Jurkat, Clone E6-1 (cell line): ENCODE measurements at regions not wholly inside any gene's neighbourhood (a gene's known extent, or its start where the extent isn't known, plus 50 kb on each side); places are given as distances from the start of the nearest gene placed in this dataset.
A peak's percentile ranks its signal among the peaks of the same experiment; 100 is the strongest.

ENCODE experiments used
- DNase-seq: peaks from one replicate; pipeline ENCODE4 v3.0.0-alpha.2; 2011; ENCODE audit warnings: low read depth, low spot score
- H3K4me3 ChIP-seq: 2 replicates; pipeline ENCODE4 v1.5.1; 2011; ENCODE audit warnings: mild to moderate bottlenecking, low read length, control low read depth, moderate library complexity

- no peak overlapping the region for H3K4me3 ChIP-seq
- DNase-seq, result no peak
Observed at GRCh38 chr2:67046591-67046990, 350.5 kb upstream of the ETAA1 start.

- DNase-seq, result peak; percentile 7
- no peak overlapping the region for H3K4me3 ChIP-seq
Observed at GRCh38 chr2:67048314-67048713, 348.8 kb upstream of the ETAA1 start.

GRCh38 chr2:67050622-67051021 is 346.5 kb upstream of the ETAA1 start:
- H3K4me3 ChIP-seq, result no peak overlapping the region
- no peak for DNase-seq

GRCh38 chr2:67054728-67055127 is 342.4 kb upstream of the ETAA1 start:
- no peak for DNase-seq
- H3K4me3 ChIP-seq, result no peak overlapping the region

GRCh38 chr2:67055387-67056304 is 341.5 kb upstream of the ETAA1 start:
- no peak for DNase-seq
- H3K4me3 ChIP-seq, result no peak overlapping the region

- no peak overlapping the region for H3K4me3 ChIP-seq
- no peak for DNase-seq
Observed at GRCh38 chr2:67057123-67057522, 340.0 kb upstream of the ETAA1 start.

- H3K4me3 ChIP-seq, result no peak overlapping the region
- no peak for DNase-seq
Observed at GRCh38 chr2:67057901-67058703, 339.0 kb upstream of the ETAA1 start.

GRCh38 chr2:67065046-67065445 is 332.1 kb upstream of the ETAA1 start:
- H3K4me3 ChIP-seq, result no peak overlapping the region
- no peak for DNase-seq

- no peak overlapping the region for H3K4me3 ChIP-seq
- no peak for DNase-seq
Observed at GRCh38 chr2:67066782-67067181, 330.4 kb upstream of the ETAA1 start.

GRCh38 chr2:67067656-67068055 is 329.5 kb upstream of the ETAA1 start:
- DNase-seq, result no peak
- H3K4me3 ChIP-seq, result no peak overlapping the region

- no peak for DNase-seq
- H3K4me3 ChIP-seq, result no peak overlapping the region
Observed at GRCh38 chr2:67070826-67071225, 326.3 kb upstream of the ETAA1 start.

GRCh38 chr2:67075056-67075455 is 322.1 kb upstream of the ETAA1 start:
- DNase-seq, result no peak
- H3K4me3 ChIP-seq, result no peak overlapping the region

GRCh38 chr2:67075530-67076238 is 321.4 kb upstream of the ETAA1 start:
- H3K4me3 ChIP-seq, result no peak overlapping the region
- no peak for DNase-seq

GRCh38 chr2:67076239-67076624 is 320.9 kb upstream of the ETAA1 start:
- H3K4me3 ChIP-seq, result no peak overlapping the region
- no peak for DNase-seq

GRCh38 chr2:67079729-67080128 is 317.4 kb upstream of the ETAA1 start:
- no peak for DNase-seq
- no peak overlapping the region for H3K4me3 ChIP-seq

- DNase-seq, result no peak
- H3K4me3 ChIP-seq, result no peak overlapping the region
Observed at GRCh38 chr2:67082813-67083212, 314.3 kb upstream of the ETAA1 start.

GRCh38 chr2:67083951-67084350 is 313.2 kb upstream of the ETAA1 start:
- DNase-seq, result no peak
- no peak overlapping the region for H3K4me3 ChIP-seq

- H3K4me3 ChIP-seq, result no peak overlapping the region
- DNase-seq, result no peak
Observed at GRCh38 chr2:67085146-67085545, 312.0 kb upstream of the ETAA1 start.

GRCh38 chr2:67091681-67092080 is 305.5 kb upstream of the ETAA1 start:
- DNase-seq, result no peak

GRCh38 chr2:67095121-67095520 is 302.0 kb upstream of the ETAA1 start:
- no peak for DNase-seq

More at GRCh38 chr2:67091681-67092080, 305.5 kb upstream of the ETAA1 start:
- H3K4me3 ChIP-seq, result no peak overlapping the region

More at GRCh38 chr2:67095121-67095520, 302.0 kb upstream of the ETAA1 start:
- no peak overlapping the region for H3K4me3 ChIP-seq
